SK-N-SH treated with all-trans-retinoic acid at 6 μM for 48 hours (cell line): ENCODE measurements at regions not wholly inside any gene's neighbourhood (a gene's known extent, or its start where the extent isn't known, plus 50 kb on each side); places are given as distances from the start of the nearest gene placed in this dataset.

Experiments
- ARNTL ChIP-seq: fragments of 450-650 bp; formaldehyde crosslinking; IDR thresholded peaks from 2 replicates; pipeline ENCODE4 v1.5.0; 2020; ENCODE audit warnings: low read depth, mild to moderate bottlenecking, moderate library complexity, borderline replicate concordance
- BACH2 ChIP-seq: fragments of 250-450 bp; sonication (Bioruptor Pico); IDR thresholded peaks from 2 replicates; pipeline ENCODE4 v1.9.0; 2021; ENCODE audit warnings: mild to moderate bottlenecking, borderline replicate concordance
- OSR1 ChIP-seq: fragments of 250-450 bp; sonication (Bioruptor Pico); IDR thresholded peaks from 2 replicates; pipeline ENCODE4 v1.8.0; 2022; ENCODE audit warnings: moderate library complexity, mild to moderate bottlenecking, inconsistent platforms
- PPARA ChIP-seq: fragments of 250-450 bp; sonication (Bioruptor Pico); IDR thresholded peaks from 2 replicates; pipeline ENCODE4 v1.5.0; 2020; ENCODE audit warnings: mild to moderate bottlenecking, borderline replicate concordance
- RARB ChIP-seq: fragments of 250-450 bp; sonication (Bioruptor Pico); IDR thresholded peaks from 2 replicates; pipeline ENCODE4 v1.8.0; 2021; ENCODE audit warnings: mild to moderate bottlenecking, moderate library complexity
- TCF4 ChIP-seq: fragments of 250-450 bp; sonication (Bioruptor Pico); IDR thresholded peaks from 2 replicates; pipeline ENCODE4 v1.8.0; 2021; ENCODE audit warnings: mild to moderate bottlenecking, moderate library complexity, borderline replicate concordance
- ZC3H10 ChIP-seq: fragments of 250-450 bp; sonication (Bioruptor Pico); IDR thresholded peaks from 2 replicates; pipeline ENCODE4 v1.5.1; 2021; ENCODE audit warnings: mild to moderate bottlenecking, moderate library complexity
- ZFP3 ChIP-seq: fragments of 250-450 bp; sonication (Bioruptor Pico); IDR thresholded peaks from 2 replicates; pipeline ENCODE4 v1.5.0; 2020; ENCODE audit warnings: mild to moderate bottlenecking, moderate library complexity
- ZFP30 ChIP-seq: fragments of 450-650 bp; formaldehyde crosslinking; IDR thresholded peaks from 2 replicates; pipeline ENCODE4 v1.5.0; 2022; ENCODE audit warnings: mild to moderate bottlenecking, moderate library complexity
- ZNF565 ChIP-seq: fragments of 450-650 bp; formaldehyde crosslinking; conservative IDR thresholded peaks from 2 replicates; pipeline ENCODE4 v1.5.0; 2020; ENCODE audit warnings: low read depth, mild to moderate bottlenecking, moderate library complexity
- TF ChIP-seq, protein P1 (sequence below): fragments of 250-450 bp; sonication (Bioruptor Pico); IDR thresholded peaks from 2 replicates; pipeline ENCODE4 v1.5.1; 2021; ENCODE audit warnings: mild to moderate bottlenecking, moderate library complexity
- TF ChIP-seq, protein P2 (sequence below): fragments of 250-450 bp; sonication (Bioruptor Pico); IDR thresholded peaks from 2 replicates; pipeline ENCODE4 v1.5.0; 2020; ENCODE audit warnings: mild to moderate bottlenecking, moderate library complexity
- TF ChIP-seq, protein P3 (sequence below): fragments of 250-450 bp; sonication (Bioruptor Pico); IDR thresholded peaks from 2 replicates; pipeline ENCODE4 v1.8.0; 2020; ENCODE audit warnings: mild to moderate bottlenecking, moderate library complexity, borderline replicate concordance

DNA sequence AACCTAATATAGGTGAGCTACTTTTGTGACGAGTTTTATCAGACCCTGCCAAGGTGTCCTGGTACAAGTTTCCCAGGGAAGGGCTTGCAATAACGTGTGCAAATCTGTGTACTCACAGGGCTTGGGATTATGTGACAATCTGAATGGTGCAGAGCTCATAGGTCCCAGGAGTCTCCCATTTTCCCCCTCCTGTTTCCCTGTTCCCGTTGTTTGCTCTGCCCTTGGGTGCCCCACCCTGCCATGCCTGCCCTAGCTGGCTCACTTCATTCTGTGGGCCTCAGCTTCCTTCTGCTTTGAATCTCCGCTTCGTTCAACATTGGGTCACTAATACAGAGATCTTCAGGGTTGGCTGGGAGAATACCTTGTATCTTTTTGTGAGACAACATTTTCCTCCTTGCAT is 90.3 kb upstream of the HPF1 start:
- TF ChIP-seq ZFP3 (CRISPR knock-in tag): no peak
- no peak for TF ChIP-seq RARB (CRISPR knock-in tag)
- no peak for TF ChIP-seq PPARA
- no peak for TF ChIP-seq ZNF565 (CRISPR knock-in tag)
- TF ChIP-seq OSR1 (CRISPR knock-in tag): no peak
- TF ChIP-seq, protein P1, sequence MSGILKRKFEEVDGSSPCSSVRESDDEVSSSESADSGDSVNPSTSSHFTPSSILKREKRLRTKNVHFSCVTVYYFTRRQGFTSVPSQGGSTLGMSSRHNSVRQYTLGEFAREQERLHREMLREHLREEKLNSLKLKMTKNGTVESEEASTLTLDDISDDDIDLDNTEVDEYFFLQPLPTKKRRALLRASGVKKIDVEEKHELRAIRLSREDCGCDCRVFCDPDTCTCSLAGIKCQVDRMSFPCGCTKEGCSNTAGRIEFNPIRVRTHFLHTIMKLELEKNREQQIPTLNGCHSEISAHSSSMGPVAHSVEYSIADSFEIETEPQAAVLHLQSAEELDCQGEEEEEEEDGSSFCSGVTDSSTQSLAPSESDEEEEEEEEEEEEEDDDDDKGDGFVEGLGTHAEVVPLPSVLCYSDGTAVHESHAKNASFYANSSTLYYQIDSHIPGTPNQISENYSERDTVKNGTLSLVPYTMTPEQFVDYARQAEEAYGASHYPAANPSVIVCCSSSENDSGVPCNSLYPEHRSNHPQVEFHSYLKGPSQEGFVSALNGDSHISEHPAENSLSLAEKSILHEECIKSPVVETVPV (CRISPR knock-in tag): no peak
- TF ChIP-seq, protein P2, sequence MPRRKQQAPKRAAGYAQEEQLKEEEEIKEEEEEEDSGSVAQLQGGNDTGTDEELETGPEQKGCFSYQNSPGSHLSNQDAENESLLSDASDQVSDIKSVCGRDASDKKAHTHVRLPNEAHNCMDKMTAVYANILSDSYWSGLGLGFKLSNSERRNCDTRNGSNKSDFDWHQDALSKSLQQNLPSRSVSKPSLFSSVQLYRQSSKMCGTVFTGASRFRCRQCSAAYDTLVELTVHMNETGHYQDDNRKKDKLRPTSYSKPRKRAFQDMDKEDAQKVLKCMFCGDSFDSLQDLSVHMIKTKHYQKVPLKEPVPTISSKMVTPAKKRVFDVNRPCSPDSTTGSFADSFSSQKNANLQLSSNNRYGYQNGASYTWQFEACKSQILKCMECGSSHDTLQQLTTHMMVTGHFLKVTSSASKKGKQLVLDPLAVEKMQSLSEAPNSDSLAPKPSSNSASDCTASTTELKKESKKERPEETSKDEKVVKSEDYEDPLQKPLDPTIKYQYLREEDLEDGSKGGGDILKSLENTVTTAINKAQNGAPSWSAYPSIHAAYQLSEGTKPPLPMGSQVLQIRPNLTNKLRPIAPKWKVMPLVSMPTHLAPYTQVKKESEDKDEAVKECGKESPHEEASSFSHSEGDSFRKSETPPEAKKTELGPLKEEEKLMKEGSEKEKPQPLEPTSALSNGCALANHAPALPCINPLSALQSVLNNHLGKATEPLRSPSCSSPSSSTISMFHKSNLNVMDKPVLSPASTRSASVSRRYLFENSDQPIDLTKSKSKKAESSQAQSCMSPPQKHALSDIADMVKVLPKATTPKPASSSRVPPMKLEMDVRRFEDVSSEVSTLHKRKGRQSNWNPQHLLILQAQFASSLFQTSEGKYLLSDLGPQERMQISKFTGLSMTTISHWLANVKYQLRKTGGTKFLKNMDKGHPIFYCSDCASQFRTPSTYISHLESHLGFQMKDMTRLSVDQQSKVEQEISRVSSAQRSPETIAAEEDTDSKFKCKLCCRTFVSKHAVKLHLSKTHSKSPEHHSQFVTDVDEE (CRISPR knock-in tag): no peak
- TF ChIP-seq ZFP30 (CRISPR knock-in tag): no peak
- no peak for TF ChIP-seq BACH2 (CRISPR knock-in tag)
- TF ChIP-seq ZC3H10: no peak
- TF ChIP-seq, protein P3, sequence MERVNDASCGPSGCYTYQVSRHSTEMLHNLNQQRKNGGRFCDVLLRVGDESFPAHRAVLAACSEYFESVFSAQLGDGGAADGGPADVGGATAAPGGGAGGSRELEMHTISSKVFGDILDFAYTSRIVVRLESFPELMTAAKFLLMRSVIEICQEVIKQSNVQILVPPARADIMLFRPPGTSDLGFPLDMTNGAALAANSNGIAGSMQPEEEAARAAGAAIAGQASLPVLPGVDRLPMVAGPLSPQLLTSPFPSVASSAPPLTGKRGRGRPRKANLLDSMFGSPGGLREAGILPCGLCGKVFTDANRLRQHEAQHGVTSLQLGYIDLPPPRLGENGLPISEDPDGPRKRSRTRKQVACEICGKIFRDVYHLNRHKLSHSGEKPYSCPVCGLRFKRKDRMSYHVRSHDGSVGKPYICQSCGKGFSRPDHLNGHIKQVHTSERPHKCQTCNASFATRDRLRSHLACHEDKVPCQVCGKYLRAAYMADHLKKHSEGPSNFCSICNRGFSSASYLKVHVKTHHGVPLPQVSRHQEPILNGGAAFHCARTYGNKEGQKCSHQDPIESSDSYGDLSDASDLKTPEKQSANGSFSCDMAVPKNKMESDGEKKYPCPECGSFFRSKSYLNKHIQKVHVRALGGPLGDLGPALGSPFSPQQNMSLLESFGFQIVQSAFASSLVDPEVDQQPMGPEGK: no peak
- no peak for TF ChIP-seq TCF4 (CRISPR knock-in tag)
- no peak for TF ChIP-seq ARNTL
